ENCODE measurements at regions not wholly inside any gene's neighbourhood (a gene's known extent, or its start where the extent isn't known, plus 50 kb on each side); places are given as distances from the start of the nearest gene placed in this dataset.

DNA sequence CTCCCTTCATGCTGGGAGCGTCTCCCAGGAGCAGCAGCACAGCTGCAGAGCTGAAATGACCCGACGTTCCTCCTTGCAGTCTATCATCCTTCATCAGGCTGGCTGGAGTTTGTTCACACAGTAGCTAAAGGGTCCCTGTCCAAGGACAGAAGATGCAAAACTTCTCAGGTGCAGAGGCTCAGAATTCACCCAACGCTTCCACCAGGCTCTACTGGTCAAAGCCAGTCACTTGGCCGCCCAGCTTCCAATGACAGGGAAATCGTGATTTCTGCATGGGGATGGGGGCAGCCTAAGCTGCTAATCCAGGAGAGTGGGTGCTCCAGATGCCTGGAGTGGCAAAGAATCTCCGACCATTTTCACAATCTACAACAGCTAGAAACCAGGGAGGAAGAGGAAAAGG is 97.0 kb upstream of the SALL3 start:
- TF ChIP-seq, protein P1, sequence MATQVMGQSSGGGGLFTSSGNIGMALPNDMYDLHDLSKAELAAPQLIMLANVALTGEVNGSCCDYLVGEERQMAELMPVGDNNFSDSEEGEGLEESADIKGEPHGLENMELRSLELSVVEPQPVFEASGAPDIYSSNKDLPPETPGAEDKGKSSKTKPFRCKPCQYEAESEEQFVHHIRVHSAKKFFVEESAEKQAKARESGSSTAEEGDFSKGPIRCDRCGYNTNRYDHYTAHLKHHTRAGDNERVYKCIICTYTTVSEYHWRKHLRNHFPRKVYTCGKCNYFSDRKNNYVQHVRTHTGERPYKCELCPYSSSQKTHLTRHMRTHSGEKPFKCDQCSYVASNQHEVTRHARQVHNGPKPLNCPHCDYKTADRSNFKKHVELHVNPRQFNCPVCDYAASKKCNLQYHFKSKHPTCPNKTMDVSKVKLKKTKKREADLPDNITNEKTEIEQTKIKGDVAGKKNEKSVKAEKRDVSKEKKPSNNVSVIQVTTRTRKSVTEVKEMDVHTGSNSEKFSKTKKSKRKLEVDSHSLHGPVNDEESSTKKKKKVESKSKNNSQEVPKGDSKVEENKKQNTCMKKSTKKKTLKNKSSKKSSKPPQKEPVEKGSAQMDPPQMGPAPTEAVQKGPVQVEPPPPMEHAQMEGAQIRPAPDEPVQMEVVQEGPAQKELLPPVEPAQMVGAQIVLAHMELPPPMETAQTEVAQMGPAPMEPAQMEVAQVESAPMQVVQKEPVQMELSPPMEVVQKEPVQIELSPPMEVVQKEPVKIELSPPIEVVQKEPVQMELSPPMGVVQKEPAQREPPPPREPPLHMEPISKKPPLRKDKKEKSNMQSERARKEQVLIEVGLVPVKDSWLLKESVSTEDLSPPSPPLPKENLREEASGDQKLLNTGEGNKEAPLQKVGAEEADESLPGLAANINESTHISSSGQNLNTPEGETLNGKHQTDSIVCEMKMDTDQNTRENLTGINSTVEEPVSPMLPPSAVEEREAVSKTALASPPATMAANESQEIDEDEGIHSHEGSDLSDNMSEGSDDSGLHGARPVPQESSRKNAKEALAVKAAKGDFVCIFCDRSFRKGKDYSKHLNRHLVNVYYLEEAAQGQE (IDR thresholded peaks at IDR 0.05; ENCODE audit: insufficient read depth in 1 of 2, low read depth in 2 of 2, low read length in 2 of 2), result no peak
- TF ChIP-seq POLR2AphosphoS5 (IDR thresholded peaks at IDR 0.05; ENCODE audit: low read depth, low read length), result no peak
- no peak for TF ChIP-seq FOXP2 (optimal IDR thresholded peaks at IDR 0.05; ENCODE audit: borderline replicate concordance, extremely low read depth, extremely low read length, insufficient read depth)
